ENCODE measurements at regions not wholly inside any gene's neighbourhood (a gene's known extent, or its start where the extent isn't known, plus 50 kb on each side); places are given as distances from the start of the nearest gene placed in this dataset.

GRCh38 chr20:22282696-22283095 lies 301.7 kb downstream of the FOXA2 start:
- Histone ChIP-seq H3K4me2 (no peak overlapping the region), H3K9me2 (ENCODE audit: insufficient read depth) (no peaks in the 10 kb centered on the region), H3K27me3 (ENCODE audit: insufficient read depth, low read depth) (peaks cover 46% of the 10 kb centered on the region), H3K36me3 (ENCODE audit: low read depth) (no peaks in the 10 kb centered on the region), H3F3A (ENCODE audit: insufficient read depth, low read depth) (no peaks in the 10 kb centered on the region), H3K27ac (no peak overlapping the region), H3K4me1 (replicated peaks; ENCODE audit: insufficient read depth) (no peaks in the 10 kb centered on the region), H2AFZ (no peak overlapping the region), H3K4me3 (no peak overlapping the region), H3K79me2 (ENCODE audit: low read depth) (no peaks in the 10 kb centered on the region), H4K20me1 (ENCODE audit: insufficient read depth) (no peaks in the 10 kb centered on the region), H3K9me3 (ENCODE audit: insufficient read depth, low read depth) (no peaks in the 10 kb centered on the region)
- no peak for DNase-seq
- intact Hi-C loops (cut with micrococcal nuclease; ENCODE audit: unreplicated experiment) = no loop called here
- ChIA-PET CTCF (no interaction called here), POLR2A (ENCODE audit: unreplicated experiment) (no interaction called here)
- no peak for TF ChIP-seq CTCF (conservative IDR thresholded peaks at IDR 0.05)
- TF ChIP-seq EZH2 (IDR thresholded peaks at IDR 0.05; ENCODE audit: low read depth) = no peak
- BruUV-seq (replicated peaks) = no TSS peak

GRCh38 chr20:22274330-22274729 lies 310.0 kb downstream of the FOXA2 start:
- no peaks in the 10 kb centered on the region for H3K9me2 ChIP-seq (ENCODE audit: insufficient read depth)
- H3K4me2 ChIP-seq = no peak overlapping the region
- no peaks in the 10 kb centered on the region for H4K20me1 ChIP-seq (ENCODE audit: insufficient read depth)
- no peaks in the 10 kb centered on the region for H3F3A ChIP-seq (ENCODE audit: insufficient read depth, low read depth)
- ChIA-PET CTCF (no interaction called here), POLR2A (ENCODE audit: unreplicated experiment) (no interaction called here)
- no peaks in the 10 kb centered on the region for H3K9me3 ChIP-seq (ENCODE audit: insufficient read depth, low read depth)
- no peak overlapping the region for H2AFZ ChIP-seq
- H3K27ac ChIP-seq = no peak overlapping the region
- H3K36me3 ChIP-seq (ENCODE audit: low read depth) = no peaks in the 10 kb centered on the region
- no TSS peak for BruUV-seq (replicated peaks)
- TF ChIP-seq CTCF (conservative IDR thresholded peaks at IDR 0.05) = no peak
- no peak for TF ChIP-seq EZH2 (IDR thresholded peaks at IDR 0.05; ENCODE audit: low read depth)
- H3K4me3 ChIP-seq = no peak overlapping the region
- no peak for DNase-seq
- no peaks in the 10 kb centered on the region for H3K4me1 ChIP-seq (replicated peaks; ENCODE audit: insufficient read depth)
- intact Hi-C loops (cut with micrococcal nuclease; ENCODE audit: unreplicated experiment) = no loop called here
- H3K79me2 ChIP-seq (ENCODE audit: low read depth) = no peaks in the 10 kb centered on the region
- H3K27me3 ChIP-seq (ENCODE audit: insufficient read depth, low read depth) = peaks cover 25% of the 10 kb centered on the region

GRCh38 chr20:22268675-22269074 lies 315.7 kb downstream of the FOXA2 start:
- CTCF ChIA-PET = no interaction called here
- no peak overlapping the region for H2AFZ ChIP-seq
- H3K9me3 ChIP-seq (ENCODE audit: insufficient read depth, low read depth) = no peaks in the 10 kb centered on the region
- H3K36me3 ChIP-seq (ENCODE audit: low read depth) = no peaks in the 10 kb centered on the region
- no peak overlapping the region for H3K27ac ChIP-seq
- no peaks in the 10 kb centered on the region for H3K79me2 ChIP-seq (ENCODE audit: low read depth)
- no peak overlapping the region for H3K4me2 ChIP-seq
- POLR2A ChIA-PET (ENCODE audit: unreplicated experiment) = no interaction called here
- no peak for DNase-seq
- H3K4me3 ChIP-seq = no peak overlapping the region
- TF ChIP-seq CTCF (conservative IDR thresholded peaks at IDR 0.05) (no peak), EZH2 (IDR thresholded peaks at IDR 0.05; ENCODE audit: low read depth) (no peak)
- H4K20me1 ChIP-seq (ENCODE audit: insufficient read depth) = no peaks in the 10 kb centered on the region; the same call in 1 of the 2 replicates
- H3K9me2 ChIP-seq (ENCODE audit: insufficient read depth) = no peaks in the 10 kb centered on the region
- no peaks in the 10 kb centered on the region for H3F3A ChIP-seq (ENCODE audit: insufficient read depth, low read depth)
- H3K27me3 ChIP-seq (ENCODE audit: insufficient read depth, low read depth) = peaks cover 36% of the 10 kb centered on the region
- no TSS peak for BruUV-seq (replicated peaks)
- intact Hi-C loops (cut with micrococcal nuclease; ENCODE audit: unreplicated experiment) = no loop called here
- H3K4me1 ChIP-seq (replicated peaks; ENCODE audit: insufficient read depth) = no peaks in the 10 kb centered on the region
